A673 (cell line): ENCODE measurements at regions not wholly inside any gene's neighbourhood (a gene's known extent, or its start where the extent isn't known, plus 50 kb on each side); places are given as distances from the start of the nearest gene placed in this dataset.

Source experiments
- EZH2 ChIP-seq: fragments of 200-600 bp; sonication (generic); IDR thresholded peaks from 2 replicates; pipeline ENCODE4 v1.6.1; 2017; ENCODE audit warnings: borderline replicate concordance, low read depth, mild to moderate bottlenecking, mixed read lengths, antibody characterized with exemption, low read length; ENCODE audit not compliant: poor library complexity, severe bottlenecking
- TF ChIP-seq, protein P1 (sequence below): fragments of 300-800, 200-600 bp; sonication (generic); conservative IDR thresholded peaks from 2 replicates; pipeline ENCODE4 v1.5.1; 2017; ENCODE audit warnings: low read depth, mild to moderate bottlenecking, antibody characterized with exemption, low read length, moderate library complexity, mixed read lengths

GRCh38 chr5:3313569-3313968, 282.1 kb upstream of the IRX1 start:
- no peak for TF ChIP-seq EZH2
- TF ChIP-seq, protein P1, sequence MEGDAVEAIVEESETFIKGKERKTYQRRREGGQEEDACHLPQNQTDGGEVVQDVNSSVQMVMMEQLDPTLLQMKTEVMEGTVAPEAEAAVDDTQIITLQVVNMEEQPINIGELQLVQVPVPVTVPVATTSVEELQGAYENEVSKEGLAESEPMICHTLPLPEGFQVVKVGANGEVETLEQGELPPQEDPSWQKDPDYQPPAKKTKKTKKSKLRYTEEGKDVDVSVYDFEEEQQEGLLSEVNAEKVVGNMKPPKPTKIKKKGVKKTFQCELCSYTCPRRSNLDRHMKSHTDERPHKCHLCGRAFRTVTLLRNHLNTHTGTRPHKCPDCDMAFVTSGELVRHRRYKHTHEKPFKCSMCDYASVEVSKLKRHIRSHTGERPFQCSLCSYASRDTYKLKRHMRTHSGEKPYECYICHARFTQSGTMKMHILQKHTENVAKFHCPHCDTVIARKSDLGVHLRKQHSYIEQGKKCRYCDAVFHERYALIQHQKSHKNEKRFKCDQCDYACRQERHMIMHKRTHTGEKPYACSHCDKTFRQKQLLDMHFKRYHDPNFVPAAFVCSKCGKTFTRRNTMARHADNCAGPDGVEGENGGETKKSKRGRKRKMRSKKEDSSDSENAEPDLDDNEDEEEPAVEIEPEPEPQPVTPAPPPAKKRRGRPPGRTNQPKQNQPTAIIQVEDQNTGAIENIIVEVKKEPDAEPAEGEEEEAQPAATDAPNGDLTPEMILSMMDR: no peak
